Breast epithelium (tissue), 3 donors: ENCODE measurements at regions not wholly inside any gene's neighbourhood (a gene's known extent, or its start where the extent isn't known, plus 50 kb on each side); places are given as distances from the start of the nearest gene placed in this dataset.

ENCODE experiments used
- CTCF ChIP-seq, 3 donors: fragments of 450-650 bp; IDR thresholded peaks; one replicate each; pipeline ENCODE4 v1.5.1; 2016 to 2017; ENCODE audit warnings: antibody characterized with exemption in 3 of 3, mild to moderate bottlenecking in 3 of 3, moderate library complexity in 3 of 3
- POLR2A ChIP-seq: fragments of 450-650 bp; IDR thresholded peaks from one replicate; pipeline ENCODE4 v1.6.1; 2016; ENCODE audit warnings: antibody characterized with exemption, mild to moderate bottlenecking, moderate library complexity
- POLR2AphosphoS5 ChIP-seq, 3 donors: sonication (generic); formaldehyde crosslinking; IDR thresholded peaks; one replicate each; pipeline ENCODE4 v1.6.1; 2017; ENCODE audit warnings: antibody characterized with exemption in 3 of 3

GRCh38 chr3:107881509-107881908 is 209.3 kb downstream of the CD47 start:
- TF ChIP-seq CTCF (IDR thresholded peaks at IDR 0.05) (no peak), POLR2AphosphoS5 (IDR thresholded peaks at IDR 0.05) (no peak), POLR2A (no peak)
